GM18907 (cell line): ENCODE measurements at regions not wholly inside any gene's neighbourhood (a gene's known extent, or its start where the extent isn't known, plus 50 kb on each side); places are given as distances from the start of the nearest gene placed in this dataset.
A peak's percentile ranks its signal among the peaks of the same experiment; 100 is the strongest.

Experiments
- ATAC-seq: cut with Tn5 transposase; IDR thresholded peaks from one replicate; pipeline ENCODE4 v1.9.1; 2021; ENCODE audit warnings: mild to moderate bottlenecking, moderate library complexity; ENCODE audit not compliant: unreplicated experiment

DNA sequence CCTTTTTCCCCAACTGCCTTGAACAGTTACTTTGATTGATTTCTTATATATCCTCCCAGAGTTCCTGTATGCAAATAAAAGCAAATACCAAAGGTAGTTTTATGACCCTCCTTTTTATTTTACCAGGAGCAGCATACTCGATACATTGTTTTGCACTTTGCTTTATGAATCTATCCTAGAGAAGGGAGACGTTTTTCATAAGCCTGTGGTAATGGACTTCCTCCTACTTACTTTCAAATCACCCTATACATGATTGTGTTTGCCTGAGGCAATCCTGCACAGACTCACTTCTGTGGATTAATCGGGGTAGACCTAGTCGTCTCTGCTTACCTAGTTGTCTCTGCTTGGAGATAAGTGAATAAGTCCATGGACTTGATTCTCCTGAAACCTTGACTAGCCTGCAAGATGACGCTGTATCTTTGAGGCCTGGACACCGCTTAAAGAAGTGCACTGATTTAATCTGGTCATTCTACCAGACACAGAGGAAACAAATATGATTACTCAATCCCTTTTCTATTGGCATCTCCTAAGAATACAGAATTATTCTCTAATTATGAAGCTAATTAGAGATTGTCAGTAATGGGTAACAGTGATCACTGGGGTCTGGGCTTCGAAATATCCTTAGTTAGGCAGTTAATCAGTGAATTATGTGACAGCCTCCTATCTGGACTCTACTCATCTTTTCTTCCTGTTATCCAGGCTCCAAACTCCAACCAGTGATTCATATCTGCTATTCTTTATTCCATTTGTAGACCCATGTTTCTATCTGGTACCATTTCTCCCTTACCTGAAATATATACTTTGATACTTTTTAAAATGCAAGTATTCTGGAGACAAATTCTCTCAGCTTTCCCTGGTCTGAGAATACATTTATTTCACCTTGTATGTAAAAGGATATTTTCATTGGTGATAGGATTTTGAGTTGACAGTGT is 447.4 kb upstream of the TRIB2 start:
- no peak for ATAC-seq

DNA sequence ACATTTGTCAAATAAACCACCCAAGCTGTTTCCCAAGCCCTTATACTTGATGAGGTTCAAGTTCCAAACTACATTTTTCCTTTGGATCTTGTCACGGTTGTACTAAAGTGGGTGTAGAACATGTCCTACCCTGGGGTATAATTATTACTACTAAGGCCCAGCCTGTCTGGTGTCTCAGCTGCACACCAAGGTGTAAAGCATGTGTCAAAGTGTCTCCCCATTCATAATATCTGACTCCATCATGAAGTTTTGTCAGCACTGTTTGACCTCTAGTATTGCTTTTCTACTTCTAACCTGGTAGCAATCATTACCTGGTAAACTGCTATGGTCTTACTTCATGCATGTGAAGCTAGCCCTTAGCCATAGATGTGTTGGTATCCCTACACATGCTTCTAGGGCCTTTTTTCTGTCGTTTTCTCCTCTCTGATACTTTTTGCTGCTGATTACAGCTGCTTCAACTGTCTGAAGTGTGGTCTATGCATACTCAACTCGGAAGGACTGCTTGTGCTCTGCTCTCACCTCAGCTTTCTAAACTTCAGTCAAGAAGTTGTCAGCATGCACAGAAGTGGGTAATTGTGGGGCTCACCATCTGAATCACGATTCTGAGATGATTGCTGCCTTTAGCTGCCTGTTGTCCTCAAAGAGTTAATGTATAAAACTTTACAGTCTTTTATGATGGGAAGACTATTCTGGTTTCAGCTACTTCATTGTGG is 445.7 kb upstream of the TRIB2 start:
- ATAC-seq: no peak

DNA sequence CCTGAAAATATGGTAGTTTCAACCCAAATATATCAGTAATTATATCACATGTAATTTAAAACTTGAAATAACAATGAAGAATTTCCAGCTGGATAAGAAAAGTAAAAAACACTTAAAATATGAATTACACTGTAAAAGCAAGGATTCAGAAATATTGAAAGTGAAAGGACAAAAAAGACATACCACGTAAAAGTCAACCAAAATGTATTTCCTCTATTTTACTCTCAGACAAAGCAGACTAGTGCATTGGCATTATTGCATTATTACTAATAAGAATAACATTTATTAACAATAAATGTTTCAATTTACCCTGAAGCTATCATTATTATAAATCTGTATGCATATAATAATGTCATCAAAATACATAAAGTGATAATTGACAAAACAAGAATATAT is 445.1 kb upstream of the TRIB2 start:
- ATAC-seq: no peak

DNA sequence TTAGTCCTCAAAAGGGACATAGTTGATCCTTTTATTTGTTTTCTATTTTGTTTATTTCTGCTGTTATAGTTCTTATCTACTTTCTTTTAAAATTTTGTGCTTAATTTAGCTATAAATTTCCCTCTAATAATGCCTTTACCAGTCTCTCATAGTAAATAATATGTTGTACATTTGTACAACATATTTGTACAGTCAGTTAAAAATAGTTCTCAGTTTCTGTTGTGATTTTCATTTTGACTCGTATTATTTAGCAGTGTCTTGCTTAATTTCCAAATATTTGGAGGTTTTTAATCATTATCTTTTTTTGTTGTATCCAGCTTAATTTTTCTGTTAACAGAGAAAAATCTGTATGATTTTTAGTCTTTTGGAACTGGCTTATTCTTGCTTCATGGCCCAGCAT is 443.6 kb upstream of the TRIB2 start:
- ATAC-seq: no peak

DNA sequence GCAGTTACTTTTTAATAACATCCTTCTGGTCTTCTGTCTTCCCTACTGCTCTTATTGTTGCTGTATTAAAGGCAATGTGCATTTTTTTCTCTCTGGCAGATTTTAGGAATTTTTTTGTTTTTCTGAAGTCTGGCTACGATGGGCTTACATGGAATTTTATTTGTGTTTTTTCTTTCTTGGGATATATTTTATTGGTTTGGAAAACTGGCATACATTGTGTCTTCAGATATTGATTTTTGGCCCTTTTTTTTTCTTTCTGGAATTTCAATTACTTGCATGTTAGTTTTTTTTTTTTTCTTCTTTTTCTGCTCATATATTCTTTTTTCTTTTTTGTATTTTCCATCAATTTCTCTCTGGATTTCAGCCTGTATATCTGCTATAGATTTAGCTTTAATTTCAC is 442.1 kb upstream of the TRIB2 start:
- no peak for ATAC-seq

DNA sequence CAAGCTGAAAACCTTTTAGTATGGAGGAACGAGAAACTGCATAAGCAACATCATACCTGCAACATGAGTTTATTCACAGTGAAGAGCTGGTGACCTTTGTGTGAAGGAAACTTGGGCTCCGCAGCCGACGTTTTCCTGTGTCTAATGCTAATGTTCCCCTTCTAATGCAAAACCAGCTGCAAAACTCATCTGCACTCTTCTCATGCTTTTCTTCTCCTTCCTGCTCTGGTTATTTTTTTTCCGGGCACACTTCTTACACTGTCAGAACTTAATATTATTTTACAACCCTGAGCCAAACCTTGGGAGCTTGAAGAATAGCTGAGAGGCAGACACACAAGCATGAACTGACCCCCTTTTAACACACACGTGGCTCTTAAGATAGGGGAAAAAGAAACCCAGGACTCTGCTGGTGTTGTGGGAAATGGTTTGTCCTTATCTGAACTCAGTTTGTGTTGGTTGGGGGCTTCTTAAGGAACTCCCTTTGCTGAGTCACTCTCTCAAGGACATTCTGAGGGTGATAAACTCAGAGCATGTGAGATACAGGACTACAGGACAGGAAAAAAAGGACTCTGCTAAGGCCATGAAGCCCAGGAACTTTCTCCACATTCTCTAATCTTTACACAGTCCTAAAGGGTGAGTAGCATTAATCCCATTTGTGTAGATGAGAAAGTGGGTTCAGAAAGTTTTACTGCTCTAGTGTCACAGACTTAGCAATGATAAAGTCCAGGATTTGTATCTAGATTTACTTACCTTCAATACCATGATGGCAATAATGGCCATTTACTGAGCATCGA is 439.3 kb upstream of the TRIB2 start:
- no peak for ATAC-seq

DNA sequence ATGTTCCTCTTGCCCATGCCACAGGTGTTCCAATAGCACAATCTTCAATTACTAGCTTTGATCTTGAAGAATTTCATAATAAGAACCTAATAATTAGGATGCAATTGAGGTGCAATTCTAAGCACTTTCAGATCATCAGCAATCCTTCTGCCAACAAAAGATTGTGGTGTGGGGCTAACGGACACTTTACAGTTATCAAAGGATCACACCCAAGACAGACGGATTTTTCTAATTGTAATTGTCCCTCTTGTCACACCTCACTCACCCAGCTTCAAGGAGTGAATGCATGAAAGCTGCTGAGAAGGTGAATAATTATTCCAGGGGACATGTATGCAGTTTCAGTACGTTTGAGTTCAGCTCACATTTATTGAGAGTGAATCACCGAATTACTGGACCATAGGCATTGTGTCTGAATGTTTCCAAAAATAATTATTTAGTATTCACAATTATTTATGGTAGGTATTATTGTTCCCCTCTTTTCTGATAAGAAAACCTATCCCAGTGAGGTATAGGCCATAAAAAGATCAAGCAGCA is 438.5 kb upstream of the TRIB2 start:
- ATAC-seq: no peak

DNA sequence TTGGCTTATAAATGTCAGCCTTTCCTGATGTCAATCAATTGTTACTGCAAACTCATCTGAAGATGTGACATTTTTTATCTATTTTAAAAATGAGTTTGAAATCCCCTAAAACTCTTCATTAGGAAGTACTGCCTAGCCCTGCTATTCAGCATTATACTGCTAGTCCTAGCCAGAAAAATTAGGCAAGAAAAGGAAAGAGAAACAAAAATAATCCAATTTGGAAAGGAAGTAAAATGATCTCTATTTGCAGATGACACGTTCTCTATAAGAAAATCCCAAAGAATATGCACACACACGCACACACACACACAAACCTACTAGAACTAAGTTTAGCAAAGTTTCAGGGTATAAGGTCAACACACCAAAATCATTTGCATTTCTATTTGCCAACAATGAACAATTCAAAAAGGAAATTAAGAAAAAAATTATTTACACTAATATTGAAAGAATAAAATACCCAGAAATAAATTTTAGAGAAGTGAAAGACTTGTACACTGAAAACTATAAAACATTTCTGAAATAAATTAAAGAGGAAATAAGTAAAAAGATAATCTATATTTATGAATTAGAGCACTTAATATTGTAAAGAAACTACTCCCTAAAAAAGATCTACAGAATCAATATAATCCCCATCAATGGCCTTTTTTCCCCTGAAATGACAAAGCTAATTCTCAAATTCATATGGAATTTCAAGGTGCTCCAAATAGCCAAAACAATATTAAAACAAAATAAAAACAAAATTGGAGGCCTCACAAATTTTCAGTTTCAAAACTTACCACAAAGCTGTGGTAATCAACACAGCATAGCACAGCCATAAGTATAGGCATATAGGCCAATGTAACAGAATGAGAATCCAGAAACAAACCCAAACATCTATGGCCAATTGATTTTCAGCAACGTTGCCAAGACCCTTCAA is 433.7 kb upstream of the TRIB2 start:
- peak; percentile 89 for ATAC-seq

DNA sequence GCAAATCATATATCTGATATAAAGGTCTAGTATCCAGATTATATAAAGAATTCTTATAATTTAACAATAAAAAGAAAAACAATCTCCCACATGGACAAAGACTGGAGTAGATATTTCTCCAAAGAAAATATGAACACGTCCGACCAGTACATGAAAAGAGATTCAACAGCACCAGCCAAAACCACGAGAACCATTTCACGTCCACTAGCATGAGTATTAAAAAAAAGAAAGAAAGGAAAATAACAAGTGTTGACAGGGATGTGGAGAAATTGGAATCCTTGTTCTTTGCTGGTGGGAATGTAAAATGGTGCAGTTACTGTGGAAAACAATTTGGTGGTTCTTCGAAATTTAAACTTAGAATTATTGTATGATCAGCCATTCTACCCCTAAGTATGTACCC is 432.7 kb upstream of the TRIB2 start:
- ATAC-seq: no peak

DNA sequence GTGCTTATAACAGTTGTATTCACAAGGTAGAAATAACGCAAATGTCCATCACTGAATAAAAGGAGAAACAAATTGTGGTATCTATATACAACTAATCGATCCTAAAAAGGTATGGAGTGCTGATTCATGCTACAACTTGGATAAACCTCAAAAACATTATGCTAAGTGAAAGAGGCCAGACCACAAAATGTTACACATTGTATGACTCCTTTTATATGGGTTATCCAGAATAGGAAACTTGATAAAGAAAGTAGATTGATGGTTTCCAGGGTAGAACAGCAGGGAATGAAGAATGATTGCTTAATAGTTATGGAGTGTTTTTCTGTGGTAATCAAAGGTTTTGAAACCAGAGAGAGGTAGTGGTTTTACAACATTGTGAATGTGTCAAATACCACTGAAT is 432.2 kb upstream of the TRIB2 start:
- ATAC-seq: no peak

DNA sequence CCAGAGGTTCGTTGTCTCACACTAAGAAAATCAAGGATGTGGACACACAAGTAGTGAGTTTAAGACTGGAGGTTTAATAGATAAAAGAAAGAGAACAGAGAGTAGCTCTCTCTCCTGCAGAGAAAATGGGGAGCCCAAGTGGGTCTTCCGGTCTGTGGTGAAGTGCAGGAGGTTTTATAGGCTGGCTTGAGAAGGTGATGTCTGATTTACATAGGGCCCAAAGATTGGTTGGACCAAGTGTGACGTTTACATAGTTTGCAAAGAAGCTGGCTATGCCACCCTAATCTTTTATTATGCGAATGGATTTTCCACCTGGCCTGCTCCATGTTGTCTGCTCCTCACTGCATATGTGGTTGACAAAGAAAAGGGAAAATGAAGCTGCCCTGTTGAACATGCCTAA is 430.4 kb upstream of the TRIB2 start:
- ATAC-seq: no peak

DNA sequence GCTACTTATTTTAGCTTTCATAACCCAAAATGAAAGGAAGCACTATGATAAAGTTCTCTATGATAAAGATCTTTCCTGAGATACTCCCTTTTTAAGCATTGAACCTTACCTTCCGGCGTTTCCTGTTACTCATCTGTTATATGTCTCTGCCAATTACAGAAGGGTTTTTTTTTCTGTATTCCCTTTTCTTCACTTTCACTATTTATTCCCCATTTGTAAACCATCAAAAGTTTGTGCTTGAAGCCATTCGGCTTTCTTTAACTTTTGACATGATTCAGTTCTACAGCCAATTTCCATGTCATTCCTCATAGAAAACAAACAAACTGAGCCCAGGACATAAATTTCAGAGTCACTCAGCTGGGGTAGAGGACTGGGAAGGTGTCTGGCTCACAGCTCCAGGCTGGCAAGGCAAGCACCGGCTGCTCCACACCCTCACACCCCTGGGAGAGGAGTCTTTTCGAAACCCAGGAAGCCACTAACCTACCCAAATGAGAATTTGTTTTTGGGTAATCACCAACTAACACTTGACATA is 429.4 kb upstream of the TRIB2 start:
- ATAC-seq: no peak

DNA sequence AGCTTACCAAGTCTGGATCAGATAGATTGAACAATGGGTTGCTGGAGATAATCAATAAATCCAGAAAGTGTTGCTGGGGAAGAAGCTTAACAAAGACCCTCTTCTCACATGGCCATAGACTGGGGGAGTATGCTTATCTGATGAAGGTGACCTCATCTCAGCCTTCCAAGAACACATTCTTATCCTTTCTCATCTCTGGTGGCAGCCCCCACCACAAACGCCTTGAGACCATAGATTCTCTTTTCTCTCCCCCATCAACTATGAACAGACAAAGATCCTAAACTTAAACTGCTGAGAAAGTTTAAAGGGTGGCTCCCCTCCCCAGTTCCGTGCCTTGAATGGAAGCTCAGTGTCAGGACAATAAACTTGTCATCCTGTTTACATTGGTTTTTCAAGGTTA is 428.7 kb upstream of the TRIB2 start:
- ATAC-seq: no peak

DNA sequence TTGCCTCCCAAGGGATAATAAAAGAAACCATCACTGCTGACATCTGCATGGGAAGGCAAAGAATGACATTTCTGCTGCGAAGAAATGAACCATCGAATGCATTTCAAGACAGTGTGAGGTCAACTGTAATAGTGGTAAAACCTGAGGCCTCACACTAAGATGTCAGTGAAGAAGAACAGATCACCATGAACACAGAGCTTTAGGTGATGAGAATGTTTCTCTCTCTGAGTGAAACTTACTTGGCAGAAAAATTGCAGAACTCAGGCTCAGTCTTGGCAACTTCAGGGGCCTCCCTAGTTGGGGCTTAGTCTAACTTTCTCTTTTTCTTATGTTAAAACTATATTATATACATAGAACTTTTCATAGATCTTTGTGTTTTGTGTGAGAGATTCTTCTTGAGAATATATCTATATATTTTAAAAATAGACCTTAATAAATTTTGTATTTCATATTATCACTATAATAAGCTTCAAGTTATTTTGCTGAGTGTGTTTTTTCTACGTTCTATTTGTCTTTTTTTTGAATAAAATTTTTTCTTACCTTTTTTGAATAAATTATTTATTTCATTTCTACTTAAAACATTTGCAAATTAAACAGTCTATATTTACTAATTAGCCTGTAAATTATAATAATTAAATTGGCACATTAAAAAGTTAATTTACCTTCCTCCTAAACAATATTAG is 427.5 kb upstream of the TRIB2 start:
- ATAC-seq: no peak

DNA sequence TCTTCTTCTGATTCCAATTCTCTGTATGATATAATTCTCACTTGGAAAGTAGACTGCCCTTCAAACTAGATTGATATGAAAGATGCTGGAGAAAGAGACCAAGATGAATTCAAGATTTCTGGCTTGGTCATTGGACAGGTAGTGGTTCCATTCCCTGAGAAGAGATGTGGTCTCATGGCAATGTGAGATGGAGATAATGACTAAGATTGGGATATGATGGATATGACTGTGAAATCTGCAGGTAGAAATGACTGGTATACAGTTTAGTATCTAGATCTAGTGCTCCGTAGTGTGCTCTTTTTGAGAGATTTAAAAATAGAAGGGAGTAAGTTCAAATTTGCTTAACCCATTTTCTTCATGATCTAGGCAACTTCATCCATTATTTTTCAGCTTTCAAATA is 425.4 kb upstream of the TRIB2 start:
- ATAC-seq: no peak

DNA sequence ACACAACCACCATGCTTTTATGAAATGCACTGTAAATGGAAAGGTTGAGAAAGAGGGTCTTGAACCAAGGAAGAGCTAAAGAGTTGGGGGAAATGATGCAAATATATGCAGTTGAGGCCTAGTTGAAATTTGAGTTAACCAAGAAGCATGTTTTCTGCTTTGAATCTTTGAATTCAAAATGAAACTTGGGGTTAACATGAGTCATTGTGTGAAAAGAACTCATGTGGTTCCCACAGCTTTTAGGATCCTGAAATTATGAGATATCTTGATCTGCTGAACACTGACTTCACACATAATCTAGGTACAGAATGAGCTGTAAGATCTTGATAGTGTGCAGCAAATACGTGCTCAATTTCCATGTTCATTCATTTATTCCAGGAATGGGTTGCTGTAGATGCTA is 422.9 kb upstream of the TRIB2 start:
- peak; percentile 96 for ATAC-seq

DNA sequence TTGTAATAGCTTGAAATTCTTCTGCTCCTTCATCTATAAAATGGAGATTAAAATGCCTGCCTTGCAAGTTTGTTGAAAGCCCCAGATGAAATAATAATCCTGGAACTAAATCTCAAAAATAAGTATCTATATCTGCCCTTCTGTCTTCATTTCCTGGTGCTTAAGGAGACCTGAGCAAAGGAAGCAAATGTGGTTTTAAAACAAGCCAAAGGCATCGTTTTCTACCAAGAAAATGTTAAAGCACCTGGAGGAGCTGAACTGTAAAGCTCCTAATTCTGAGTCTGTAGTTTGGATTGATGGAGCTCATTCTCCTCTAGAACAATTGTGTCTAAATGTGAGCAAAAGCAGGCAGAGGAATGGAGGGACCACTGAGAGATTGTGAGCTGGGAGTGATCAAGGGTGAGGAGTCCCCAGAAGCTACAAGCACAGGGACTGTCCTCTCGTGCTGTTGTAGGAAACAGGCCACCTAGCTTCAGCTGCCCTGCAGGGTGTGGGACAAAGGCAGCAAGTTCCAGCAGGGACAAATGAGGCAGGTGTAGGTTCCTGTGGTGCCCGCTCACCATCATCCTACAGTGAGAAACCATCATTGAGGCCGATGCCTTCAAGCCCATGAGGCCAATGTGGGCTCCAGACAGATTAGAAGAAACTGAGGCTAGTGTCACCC is 420.7 kb upstream of the TRIB2 start:
- ATAC-seq: no peak

DNA sequence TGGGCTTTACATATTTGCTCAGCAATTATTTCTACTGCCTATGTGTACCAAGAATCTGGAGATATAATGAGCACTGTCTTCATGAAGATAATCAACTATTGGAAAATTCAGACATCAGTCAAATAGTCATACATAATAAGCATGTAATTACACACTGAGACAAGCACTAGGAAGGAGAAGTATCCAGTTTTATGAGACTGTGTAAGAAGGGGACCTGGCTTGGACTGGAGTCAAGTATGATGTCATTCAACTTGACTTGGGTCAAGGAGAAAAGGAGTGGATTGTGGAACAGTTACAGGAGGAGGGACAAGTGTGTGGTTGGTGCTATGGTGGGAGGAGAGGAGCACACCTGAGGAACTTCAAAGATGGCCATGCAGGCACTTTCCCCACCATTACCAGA is 419.8 kb upstream of the TRIB2 start:
- no peak for ATAC-seq

DNA sequence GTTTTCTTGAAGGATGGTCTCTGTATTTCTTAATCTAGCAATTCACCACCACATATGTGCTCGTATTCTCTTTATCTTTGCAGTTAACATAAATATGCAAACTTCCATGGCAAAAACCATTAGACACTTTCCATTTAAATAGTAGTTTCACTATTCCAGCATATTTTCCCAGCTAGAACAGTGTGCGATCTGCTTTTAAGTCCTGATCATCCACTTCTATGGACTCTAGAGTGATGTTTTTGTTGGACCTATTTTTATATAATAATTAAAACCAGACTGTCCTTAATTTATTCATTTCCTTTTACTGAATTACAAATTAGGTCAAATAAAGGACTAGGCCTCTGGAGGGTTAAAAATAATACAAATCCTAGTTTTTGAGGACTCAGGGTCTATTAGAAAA is 418.4 kb upstream of the TRIB2 start:
- ATAC-seq: no peak
